CD14-positive monocyte (primary cell): ENCODE measurements at regions not wholly inside any gene's neighbourhood (a gene's known extent, or its start where the extent isn't known, plus 50 kb on each side); places are given as distances from the start of the nearest gene placed in this dataset.

ENCODE experiments used
- DNase-seq, 3 donors: peaks; one replicate each; pipeline ENCODE4 v3.0.0-alpha.2; 2011 to 2022
- H2AFZ ChIP-seq: 2 replicates; pipeline ENCODE4 v1.6.0; 2012; ENCODE audit warnings: mild to moderate bottlenecking, low read depth, low read length, inconsistent platforms; ENCODE audit not compliant: insufficient read depth, poor library complexity, severe bottlenecking
- H3K27ac ChIP-seq, 2 donors: 1 replicate in 1 of 2; 2 replicates in 1 of 2; pipeline ENCODE4 v1.5.1; 2012 to 2013; ENCODE audit warnings: low read length in 2 of 2, control low read depth in 1 of 2, inconsistent platforms in 1 of 2, low read depth in 1 of 2, mild to moderate bottlenecking in 1 of 2
- H3K27me3 ChIP-seq, 2 donors: one replicate each; pipeline versions ENCODE4 v1.6.0 to v1.6.1; 2011 to 2013; ENCODE audit warnings: low read length in 2 of 2; ENCODE audit not compliant: control insufficient read depth in 2 of 2, insufficient read depth in 2 of 2
- H3K36me3 ChIP-seq, 2 donors: replicated peaks in 1 of 2; 1 replicate in 1 of 2; 2 replicates in 1 of 2; pipeline versions ENCODE4 v1.5.1 to v1.6.1; 2012 to 2013; ENCODE audit warnings: low read length in 2 of 2, control low read depth in 1 of 2, inconsistent platforms in 1 of 2, mild to moderate bottlenecking in 1 of 2; ENCODE audit not compliant: insufficient read depth in 2 of 2, control insufficient read depth in 1 of 2
- H3K4me1 ChIP-seq, 2 donors: 1 replicate in 1 of 2; 2 replicates in 1 of 2; pipeline versions ENCODE4 v1.5.1 to v1.6.1; 2012 to 2013; ENCODE audit warnings: low read length in 2 of 2, control low read depth in 1 of 2, inconsistent platforms in 1 of 2, mild to moderate bottlenecking in 1 of 2, moderate library complexity in 1 of 2; ENCODE audit not compliant: insufficient read depth in 2 of 2, control insufficient read depth in 1 of 2
- H3K4me2 ChIP-seq: replicated peaks from 2 replicates; pipeline ENCODE3; 2012; ENCODE audit warnings: low read length, moderate library complexity, mild to moderate bottlenecking; ENCODE audit not compliant: poor library complexity, severe bottlenecking; ENCODE audit errors: extremely low read depth
- H3K4me3 ChIP-seq, 3 experiments: fragments of 200-600 bp in 1 of 3; sonication (generic) in 1 of 3; replicated peaks in 1 of 3; 1 replicate in 2 of 3; 2 replicates in 1 of 3; pipeline ENCODE4 v1.5.1; 2011 to 2013; ENCODE audit warnings: low read length in 3 of 3, mild to moderate bottlenecking in 3 of 3, control low read depth in 2 of 3, low read depth in 2 of 3, inconsistent platforms in 1 of 3, moderate library complexity in 1 of 3
- H3K79me2 ChIP-seq: 2 replicates; pipeline ENCODE4 v1.6.0; 2012; ENCODE audit warnings: mild to moderate bottlenecking, control low read depth, inconsistent platforms, low read length, moderate library complexity; ENCODE audit not compliant: insufficient read depth
- H3K9ac ChIP-seq: 2 replicates; pipeline ENCODE4 v1.6.0; 2017; ENCODE audit warnings: low read length, mild to moderate bottlenecking; ENCODE audit not compliant: insufficient read depth, poor library complexity, severe bottlenecking
- H3K9me3 ChIP-seq, 2 donors: replicated peaks in 1 of 2; 1 replicate in 1 of 2; 2 replicates in 1 of 2; pipeline versions ENCODE4 v1.5.1 to v1.6.1; 2012 to 2013; ENCODE audit warnings: low read length in 2 of 2, control low read depth in 1 of 2; ENCODE audit not compliant: control insufficient read depth in 1 of 2, insufficient read depth in 1 of 2
- H4K20me1 ChIP-seq: 2 replicates; pipeline ENCODE4 v1.6.0; 2012; ENCODE audit warnings: mild to moderate bottlenecking, low read length, control low read depth, moderate library complexity; ENCODE audit not compliant: insufficient read depth
- H3K27ac Mint-ChIP-seq, 7 donors: one replicate each; pipeline ENCODE4 v1.8.0; 2020; ENCODE audit warnings: mild to moderate bottlenecking in 7 of 7, mixed read lengths in 7 of 7, moderate library complexity in 6 of 7, inconsistent platforms in 2 of 7
- H3K27me3 Mint-ChIP-seq, 3 donors: one replicate each; pipeline ENCODE4 v1.8.0; 2021 to 2022; ENCODE audit warnings: low read depth in 3 of 3, mild to moderate bottlenecking in 3 of 3, mixed read lengths in 3 of 3, moderate library complexity in 3 of 3, inconsistent platforms in 1 of 3
- H3K36me3 Mint-ChIP-seq, 2 donors: one replicate each; pipeline ENCODE4 v1.8.0; 2020; ENCODE audit warnings: mixed read lengths in 2 of 2, inconsistent platforms in 1 of 2, mild to moderate bottlenecking in 1 of 2
- H3K4me1 Mint-ChIP-seq: one replicate; pipeline ENCODE4 v1.8.0; 2020; ENCODE audit warnings: mild to moderate bottlenecking, mixed read lengths
- H3K4me3 Mint-ChIP-seq, 2 donors: one replicate each; pipeline ENCODE4 v1.8.0; 2020; ENCODE audit warnings: mild to moderate bottlenecking in 2 of 2, mixed read lengths in 2 of 2, moderate library complexity in 1 of 2
- H3K9me3 Mint-ChIP-seq, 7 donors: one replicate each; pipeline ENCODE4 v1.8.0; 2020 to 2022; ENCODE audit warnings: mixed read lengths in 7 of 7, mild to moderate bottlenecking in 6 of 7, moderate library complexity in 6 of 7, inconsistent platforms in 2 of 7
- WGBS: methylation state at CpG from one replicate; pipeline ENCODE4 v1.1.5; 2013; ENCODE audit warnings: missing lambda C conversion rate; ENCODE audit not compliant: insufficient coverage; 5-methylcytosine and 5-hydroxymethylcytosine counted together
- intact Hi-C, 2 donors: fragments of 100-400 bp; cut with micrococcal nuclease; formaldehyde crosslinking; loops; one replicate each; pipeline versions ENCODE4 v1.15.0 to v1.15.1; 2023
- TF ChIP-seq, protein P1 (sequence below): fragments of 200-600 bp; IDR thresholded peaks from one replicate; pipeline ENCODE4 v1.8.0; 2022; ENCODE audit warnings: antibody characterized with exemption, mild to moderate bottlenecking

DNA sequence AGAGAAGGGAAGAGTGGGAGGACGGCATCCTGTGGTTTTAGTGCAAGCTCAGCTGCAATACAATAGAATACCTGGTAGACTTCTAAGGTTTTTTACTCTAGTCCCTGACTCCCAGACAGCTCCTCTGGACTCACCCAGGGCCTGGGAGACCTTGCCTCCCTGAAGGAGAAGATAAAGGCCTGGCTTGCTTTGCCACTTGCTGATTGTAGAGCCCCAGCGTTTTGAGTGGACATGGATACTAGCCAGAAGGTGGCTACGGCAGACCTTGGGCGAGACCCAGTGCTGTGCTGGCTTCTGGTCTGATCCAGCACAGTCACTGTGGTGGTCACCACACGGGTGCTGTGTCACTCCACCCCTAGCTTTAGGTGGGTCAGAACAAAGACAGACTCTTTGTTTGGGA is 72.2 kb upstream of the TTC14 start:
- H3K4me1 ChIP-seq = no peaks in the 10 kb centered on the region
- H4K20me1 ChIP-seq = no peaks in the 10 kb centered on the region
- Mint-ChIP-seq H3K4me1 (no peaks in the 10 kb centered on the region), H3K9me3 (peaks cover 0 to 7% (median 4%) of the 10 kb centered on the region in 7 donors), H3K4me3 (no peak overlapping the region), H3K36me3 (no peaks in the 10 kb centered on the region), H3K27me3 (no peaks in the 10 kb centered on the region), H3K27ac (no peak overlapping the region)
- TF ChIP-seq, protein P1, sequence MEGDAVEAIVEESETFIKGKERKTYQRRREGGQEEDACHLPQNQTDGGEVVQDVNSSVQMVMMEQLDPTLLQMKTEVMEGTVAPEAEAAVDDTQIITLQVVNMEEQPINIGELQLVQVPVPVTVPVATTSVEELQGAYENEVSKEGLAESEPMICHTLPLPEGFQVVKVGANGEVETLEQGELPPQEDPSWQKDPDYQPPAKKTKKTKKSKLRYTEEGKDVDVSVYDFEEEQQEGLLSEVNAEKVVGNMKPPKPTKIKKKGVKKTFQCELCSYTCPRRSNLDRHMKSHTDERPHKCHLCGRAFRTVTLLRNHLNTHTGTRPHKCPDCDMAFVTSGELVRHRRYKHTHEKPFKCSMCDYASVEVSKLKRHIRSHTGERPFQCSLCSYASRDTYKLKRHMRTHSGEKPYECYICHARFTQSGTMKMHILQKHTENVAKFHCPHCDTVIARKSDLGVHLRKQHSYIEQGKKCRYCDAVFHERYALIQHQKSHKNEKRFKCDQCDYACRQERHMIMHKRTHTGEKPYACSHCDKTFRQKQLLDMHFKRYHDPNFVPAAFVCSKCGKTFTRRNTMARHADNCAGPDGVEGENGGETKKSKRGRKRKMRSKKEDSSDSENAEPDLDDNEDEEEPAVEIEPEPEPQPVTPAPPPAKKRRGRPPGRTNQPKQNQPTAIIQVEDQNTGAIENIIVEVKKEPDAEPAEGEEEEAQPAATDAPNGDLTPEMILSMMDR = no peak
- H3K79me2 ChIP-seq = no peaks in the 10 kb centered on the region
- no peak overlapping the region for H3K4me2 ChIP-seq
- 92% methylated on average over 3 of the region's 5 CpGs for WGBS
- no peak overlapping the region for H2AFZ ChIP-seq
- H3K27me3 ChIP-seq = no peaks in the 10 kb centered on the region
- H3K9me3 ChIP-seq = peaks cover 0 to 28% of the 10 kb centered on the region in 2 donors
- H3K36me3 ChIP-seq = no peaks in the 10 kb centered on the region
- no peak overlapping the region for H3K4me3 ChIP-seq
- H3K27ac ChIP-seq = no peak overlapping the region
- no peak overlapping the region for H3K9ac ChIP-seq
- no peak for DNase-seq
- intact Hi-C loops = no loop called here

- TF ChIP-seq, protein P1 = no peak
These were observed 71.7 kb upstream of the TTC14 start for GRCh38 chr3:180530276-180530675.

More at GRCh38 chr3:180530276-180530675, 71.7 kb upstream of the TTC14 start:
- H3K4me3 ChIP-seq = no peak overlapping the region
- H3K9me3 ChIP-seq = peaks cover 0 to 28% of the 10 kb centered on the region in 2 donors
- Mint-ChIP-seq H3K36me3 (no peaks in the 10 kb centered on the region), H3K27ac (no peak overlapping the region), H3K4me3 (no peak overlapping the region), H3K4me1 (no peaks in the 10 kb centered on the region), H3K27me3 (no peaks in the 10 kb centered on the region), H3K9me3 (peaks cover 0 to 7% (median 4%) of the 10 kb centered on the region in 7 donors)
- no peak overlapping the region for H3K9ac ChIP-seq
- no peaks in the 10 kb centered on the region for H3K36me3 ChIP-seq
- H3K27ac ChIP-seq = no peak overlapping the region
- DNase-seq = no peak
- no peaks in the 10 kb centered on the region for H3K27me3 ChIP-seq
- H3K79me2 ChIP-seq = no peaks in the 10 kb centered on the region
- H3K4me2 ChIP-seq = no peak overlapping the region
- no peaks in the 10 kb centered on the region for H3K4me1 ChIP-seq
- no peak overlapping the region for H2AFZ ChIP-seq
- H4K20me1 ChIP-seq = no peaks in the 10 kb centered on the region
- intact Hi-C loops = no loop called here
